ENCODE measurements at regions not wholly inside any gene's neighbourhood (a gene's known extent, or its start where the extent isn't known, plus 50 kb on each side); places are given as distances from the start of the nearest gene placed in this dataset.

GRCh38 chr2:128438091-128438490 is 119.4 kb upstream of the HS6ST1 start:
- Histone ChIP-seq H3K36me3 (no peaks in the 10 kb centered on the region), H3K4me1 (peaks cover 0 to 3% (median 0%) of the 10 kb centered on the region in 4 donors), H3K27ac (no peak overlapping the region), H3K9me3 (no peaks in the 10 kb centered on the region), H3K4me3 (no peak overlapping the region), H3K27me3 (no peaks in the 10 kb centered on the region)
- DNase-seq: peak in 1 of 3 donors; percentile 37
- no peak for TF ChIP-seq CTCF (IDR thresholded peaks at IDR 0.05)
- no peak for TF ChIP-seq POLR2A (IDR thresholded peaks at IDR 0.05)

GRCh38 chr2:128438586-128438985 is 119.9 kb upstream of the HS6ST1 start:
- TF ChIP-seq POLR2A (IDR thresholded peaks at IDR 0.05) (no peak), CTCF (IDR thresholded peaks at IDR 0.05) (no peak)
- Histone ChIP-seq H3K36me3 (no peaks in the 10 kb centered on the region), H3K27ac (no peak overlapping the region), H3K4me1 (peaks cover 0 to 3% (median 0%) of the 10 kb centered on the region in 4 donors), H3K9me3 (no peaks in the 10 kb centered on the region), H3K27me3 (no peaks in the 10 kb centered on the region), H3K4me3 (no peak overlapping the region)
- DNase-seq: peak in 1 of 3 donors; percentile 41

GRCh38 chr2:128439031-128439790 is 120.5 kb upstream of the HS6ST1 start:
- no peaks in the 10 kb centered on the region for H3K9me3 ChIP-seq
- no peak for TF ChIP-seq POLR2A (IDR thresholded peaks at IDR 0.05)
- no peak for DNase-seq
- H3K27ac ChIP-seq: no peak overlapping the region
- H3K4me3 ChIP-seq: no peak overlapping the region
- H3K36me3 ChIP-seq: no peaks in the 10 kb centered on the region
- no peaks in the 10 kb centered on the region for H3K27me3 ChIP-seq
- peaks cover 0 to 3% (median 0%) of the 10 kb centered on the region in 4 donors for H3K4me1 ChIP-seq

GRCh38 chr2:128439791-128440665 is 121.4 kb upstream of the HS6ST1 start:
- Histone ChIP-seq H3K4me1 (peaks cover 0 to 3% (median 0%) of the 10 kb centered on the region in 4 donors), H3K27ac (no peak overlapping the region), H3K9me3 (no peaks in the 10 kb centered on the region), H3K4me3 (no peak overlapping the region), H3K36me3 (no peaks in the 10 kb centered on the region), H3K27me3 (no peaks in the 10 kb centered on the region)
- TF ChIP-seq CTCF (IDR thresholded peaks at IDR 0.05) (no peak), POLR2A (IDR thresholded peaks at IDR 0.05) (no peak)
- peak in 2 of 3 donors; percentile 39 for DNase-seq

- Histone ChIP-seq H3K4me3 (no peak overlapping the region), H3K36me3 (no peaks in the 10 kb centered on the region), H3K9me3 (no peaks in the 10 kb centered on the region), H3K4me1 (peaks cover 0 to 3% (median 0%) of the 10 kb centered on the region in 4 donors), H3K27ac (no peak overlapping the region), H3K27me3 (no peaks in the 10 kb centered on the region)
- TF ChIP-seq POLR2A (IDR thresholded peaks at IDR 0.05) (no peak), CTCF (IDR thresholded peaks at IDR 0.05) (no peak)
- peak in 2 of 3 donors; percentile 42 to 43 for DNase-seq
Observed at GRCh38 chr2:128440666-128441340, 122.1 kb upstream of the HS6ST1 start.

Measured in Peyer's patch (tissue), 4 donors.